ENCODE measurements at regions not wholly inside any gene's neighbourhood (a gene's known extent, or its start where the extent isn't known, plus 50 kb on each side); places are given as distances from the start of the nearest gene placed in this dataset.

DNA sequence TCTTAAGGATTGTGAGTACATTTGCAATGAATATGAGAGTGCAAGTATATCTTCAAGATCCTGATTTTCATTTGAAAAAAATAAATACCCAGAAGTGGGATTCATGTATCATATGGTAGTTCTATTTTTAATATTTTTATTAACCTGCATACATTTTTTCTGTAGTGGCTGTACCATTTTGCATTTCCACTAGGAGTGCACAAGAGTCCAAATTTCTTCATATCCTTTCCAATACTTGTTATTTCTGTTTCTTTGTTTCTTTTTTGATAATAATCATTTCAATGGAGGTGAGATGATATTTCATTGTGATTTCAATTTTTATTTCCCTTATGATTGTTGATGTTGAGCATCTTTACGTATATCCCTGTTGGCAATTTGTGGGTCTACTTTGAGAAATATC lies 759.8 kb upstream of the CNTN5 start:
- Mint-ChIP-seq H3K9me3 (peaks cover 2% of the 10 kb centered on the region), H3K4me1 (ENCODE audit: low read depth) (no peaks in the 10 kb centered on the region), H3K4me3 (no peak overlapping the region), H3K27ac (no peak overlapping the region), H3K27me3 (no peaks in the 10 kb centered on the region), H3K36me3 (ENCODE audit: low read depth) (no peaks in the 10 kb centered on the region)
- ChIA-PET POLR2A (no interaction called here), CTCF (no interaction called here)
- TF ChIP-seq, protein P1, sequence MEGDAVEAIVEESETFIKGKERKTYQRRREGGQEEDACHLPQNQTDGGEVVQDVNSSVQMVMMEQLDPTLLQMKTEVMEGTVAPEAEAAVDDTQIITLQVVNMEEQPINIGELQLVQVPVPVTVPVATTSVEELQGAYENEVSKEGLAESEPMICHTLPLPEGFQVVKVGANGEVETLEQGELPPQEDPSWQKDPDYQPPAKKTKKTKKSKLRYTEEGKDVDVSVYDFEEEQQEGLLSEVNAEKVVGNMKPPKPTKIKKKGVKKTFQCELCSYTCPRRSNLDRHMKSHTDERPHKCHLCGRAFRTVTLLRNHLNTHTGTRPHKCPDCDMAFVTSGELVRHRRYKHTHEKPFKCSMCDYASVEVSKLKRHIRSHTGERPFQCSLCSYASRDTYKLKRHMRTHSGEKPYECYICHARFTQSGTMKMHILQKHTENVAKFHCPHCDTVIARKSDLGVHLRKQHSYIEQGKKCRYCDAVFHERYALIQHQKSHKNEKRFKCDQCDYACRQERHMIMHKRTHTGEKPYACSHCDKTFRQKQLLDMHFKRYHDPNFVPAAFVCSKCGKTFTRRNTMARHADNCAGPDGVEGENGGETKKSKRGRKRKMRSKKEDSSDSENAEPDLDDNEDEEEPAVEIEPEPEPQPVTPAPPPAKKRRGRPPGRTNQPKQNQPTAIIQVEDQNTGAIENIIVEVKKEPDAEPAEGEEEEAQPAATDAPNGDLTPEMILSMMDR (IDR thresholded peaks at IDR 0.05), result no peak
- intact Hi-C loops (cut with micrococcal nuclease), result no loop called here
- ATAC-seq (no peak), DNase-seq (no peak)

GRCh38 chr11:98277251-98277912 lies 743.4 kb upstream of the CNTN5 start:
- ChIA-PET CTCF (no interaction called here), POLR2A (no interaction called here)
- H3K36me3 Mint-ChIP-seq (ENCODE audit: low read depth), result no peaks in the 10 kb centered on the region
- intact Hi-C loops (cut with micrococcal nuclease), result no loop called here
- no peaks in the 10 kb centered on the region for H3K27me3 Mint-ChIP-seq
- H3K27ac Mint-ChIP-seq, result no peak overlapping the region
- H3K9me3 Mint-ChIP-seq, result peaks cover 2% of the 10 kb centered on the region
- no peak overlapping the region for H3K4me3 Mint-ChIP-seq
- TF ChIP-seq, protein P1 (IDR thresholded peaks at IDR 0.05), result no peak
- H3K4me1 Mint-ChIP-seq (ENCODE audit: low read depth), result no peaks in the 10 kb centered on the region
- ATAC-seq, result no peak
- DNase-seq, result no peak

DNA sequence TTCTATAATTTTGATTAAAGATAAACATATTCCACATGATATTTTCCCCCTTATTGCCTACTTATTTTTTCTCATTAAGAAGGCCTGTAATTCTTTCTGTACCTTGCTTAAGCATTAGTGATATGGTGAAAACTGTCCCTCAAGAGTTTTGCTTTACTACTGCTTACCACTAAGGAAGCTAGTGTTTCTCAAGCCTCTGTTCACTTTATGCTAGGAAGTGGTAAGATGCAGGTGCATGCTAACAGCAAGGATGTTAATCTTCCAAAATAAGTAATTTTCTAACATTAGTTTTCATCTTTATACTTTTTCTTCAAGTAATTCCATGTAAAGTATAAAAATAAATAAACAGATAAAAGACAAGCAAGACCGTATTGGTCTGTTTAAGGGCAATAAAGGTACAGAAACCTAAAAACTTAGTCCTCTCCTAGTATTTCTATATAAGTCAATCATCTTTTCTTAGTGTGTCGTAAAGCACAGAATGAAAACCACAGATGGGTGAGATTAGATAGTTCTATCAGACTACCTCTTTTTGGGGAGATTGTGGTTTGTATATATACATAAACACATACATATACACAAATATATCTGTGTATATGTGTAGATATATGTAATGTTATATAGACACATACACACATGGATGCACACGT lies 731.0 kb upstream of the CNTN5 start:
- ChIA-PET POLR2A (no interaction called here), CTCF (no interaction called here)
- H3K4me3 Mint-ChIP-seq, result no peak overlapping the region
- DNase-seq, result no peak
- H3K27me3 Mint-ChIP-seq, result no peaks in the 10 kb centered on the region
- ATAC-seq, result no peak
- H3K36me3 Mint-ChIP-seq (ENCODE audit: low read depth), result no peaks in the 10 kb centered on the region
- no peak overlapping the region for H3K27ac Mint-ChIP-seq
- intact Hi-C loops (cut with micrococcal nuclease), result no loop called here
- TF ChIP-seq, protein P1 (IDR thresholded peaks at IDR 0.05), result no peak
- H3K4me1 Mint-ChIP-seq (ENCODE audit: low read depth), result no peaks in the 10 kb centered on the region
- no peaks in the 10 kb centered on the region for H3K9me3 Mint-ChIP-seq

- Mint-ChIP-seq H3K27ac (no peak overlapping the region), H3K4me1 (ENCODE audit: low read depth) (peaks cover 4% of the 10 kb centered on the region), H3K36me3 (ENCODE audit: low read depth) (no peaks in the 10 kb centered on the region), H3K27me3 (no peaks in the 10 kb centered on the region), H3K9me3 (peaks cover 2% of the 10 kb centered on the region), H3K4me3 (no peak overlapping the region)
- DNase-seq, result no peak
- intact Hi-C loops (cut with micrococcal nuclease), result no loop called here
- TF ChIP-seq, protein P1 (IDR thresholded peaks at IDR 0.05), result no peak
- POLR2A ChIA-PET, result no interaction called here
- no peak for ATAC-seq
- CTCF ChIA-PET, result interaction anchor here (0.5 kb wide), 1 partner anchor 355 kb away, joined by 3 read pairs; no protein-coding TSS in a partner anchor
These were observed 724.5 kb upstream of the CNTN5 start for GRCh38 chr11:98296091-98296880.

DNA sequence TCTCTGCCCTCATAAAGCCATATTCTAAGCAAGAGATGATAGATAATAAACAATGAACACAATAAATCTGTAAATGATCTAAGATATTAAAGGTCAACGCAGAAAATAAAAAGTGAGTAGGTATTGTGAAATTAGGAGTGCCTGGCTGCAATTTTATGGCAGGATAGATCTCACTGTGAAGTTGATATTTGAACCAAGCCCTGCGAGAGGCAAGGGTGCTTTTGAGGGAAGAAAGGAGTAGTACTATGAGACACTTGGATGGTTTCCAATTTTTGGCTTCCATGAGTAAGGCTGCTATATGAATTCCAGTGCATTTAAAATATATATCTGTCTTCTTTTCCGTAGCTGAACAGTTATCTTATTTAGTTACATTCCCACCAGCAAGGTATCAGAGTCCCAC lies 720.0 kb upstream of the CNTN5 start:
- Mint-ChIP-seq H3K9me3 (peaks cover 2% of the 10 kb centered on the region), H3K27ac (no peak overlapping the region), H3K27me3 (no peaks in the 10 kb centered on the region), H3K36me3 (ENCODE audit: low read depth) (no peaks in the 10 kb centered on the region), H3K4me1 (ENCODE audit: low read depth) (peaks cover 4% of the 10 kb centered on the region), H3K4me3 (no peak overlapping the region)
- TF ChIP-seq, protein P1 (IDR thresholded peaks at IDR 0.05), result no peak
- intact Hi-C loops (cut with micrococcal nuclease), result no loop called here
- no peak for ATAC-seq
- DNase-seq, result no peak
- ChIA-PET CTCF (no interaction called here), POLR2A (no interaction called here)
